H1 (cell line): ENCODE measurements at regions not wholly inside any gene's neighbourhood (a gene's known extent, or its start where the extent isn't known, plus 50 kb on each side); places are given as distances from the start of the nearest gene placed in this dataset.

Experiments used
- ATF3 ChIP-seq: IDR thresholded peaks from 2 replicates; pipeline ENCODE4 v1.6.1; 2011; ENCODE audit warnings: low read depth, mild to moderate bottlenecking, low read length; ENCODE audit not compliant: insufficient read depth
- CEBPB ChIP-seq: IDR thresholded peaks from 2 replicates; pipeline ENCODE4 v1.6.1; 2012; ENCODE audit warnings: low read depth, low read length
- GTF2F1 ChIP-seq: IDR thresholded peaks from 2 replicates; pipeline ENCODE4 v1.6.1; 2012; ENCODE audit warnings: low read depth, low read length, improper control_type of control experiment, borderline replicate concordance
- KDM5A ChIP-seq: fragments of 200-600 bp; IDR thresholded peaks from 2 replicates; pipeline ENCODE4 v1.7.1; 2012; ENCODE audit warnings: mild to moderate bottlenecking, low read length, inconsistent platforms, mixed read lengths
- POLR2A ChIP-seq, 2 experiments: IDR thresholded peaks; 1 replicate in 1 of 2; 2 replicates in 1 of 2; pipeline ENCODE4 v1.6.1; 2011; ENCODE audit warnings: low read depth in 2 of 2, low read length in 2 of 2, mild to moderate bottlenecking in 2 of 2; ENCODE audit errors: control extremely low read depth in 1 of 2
- POLR2AphosphoS5 ChIP-seq: IDR thresholded peaks from 2 replicates; pipeline ENCODE4 v1.6.1; 2011; ENCODE audit warnings: low read depth, low read length
- SIN3A ChIP-seq, 2 experiments: IDR thresholded peaks in 1 of 2; conservative IDR thresholded peaks in 1 of 2; 2 replicates each; pipeline ENCODE4 v1.6.1; 2011 to 2012; ENCODE audit warnings: low read length in 2 of 2, improper control_type of control experiment in 1 of 2, low read depth in 1 of 2, mild to moderate bottlenecking in 1 of 2
- SP1 ChIP-seq: IDR thresholded peaks from 2 replicates; pipeline ENCODE4 v1.6.1; 2011; ENCODE audit warnings: low read depth, low read length
- YY1 ChIP-seq: IDR thresholded peaks from 2 replicates; pipeline ENCODE4 v1.6.1; 2011; ENCODE audit warnings: low read depth, mild to moderate bottlenecking, low read length
- TF ChIP-seq, protein P1 (sequence below), 3 experiments: IDR thresholded peaks; 1 replicate in 2 of 3; 2 replicates in 1 of 3; pipeline versions ENCODE4 v1.5.1 to v1.6.1; 2011; ENCODE audit warnings: low read length in 3 of 3, mild to moderate bottlenecking in 3 of 3, inconsistent platforms in 2 of 3, low read depth in 1 of 3, moderate library complexity in 1 of 3; ENCODE audit not compliant: insufficient read depth in 1 of 3; ENCODE audit errors: control extremely low read depth in 1 of 3
- TF ChIP-seq, protein P2 (sequence below): IDR thresholded peaks from 2 replicates; pipeline ENCODE4 v1.6.1; 2012; ENCODE audit warnings: low read length, inconsistent platforms

- TF ChIP-seq YY1 (no peak), POLR2A (IDR thresholded peaks at IDR 0.05; ENCODE audit: control extremely low read depth in 1 of 2, low read depth in 2 of 2, low read length in 2 of 2) (no peak), ATF3 (no peak), SIN3A (conservative IDR thresholded peaks at IDR 0.05 in 1 of 2, IDR thresholded peaks at IDR 0.05 in 1 of 2; ENCODE audit: low read depth in 1 of 2, low read length in 2 of 2) (no peak), POLR2AphosphoS5 (no peak), SP1 (no peak), CEBPB (no peak), GTF2F1 (no peak), KDM5A (no peak)
- TF ChIP-seq, protein P1, sequence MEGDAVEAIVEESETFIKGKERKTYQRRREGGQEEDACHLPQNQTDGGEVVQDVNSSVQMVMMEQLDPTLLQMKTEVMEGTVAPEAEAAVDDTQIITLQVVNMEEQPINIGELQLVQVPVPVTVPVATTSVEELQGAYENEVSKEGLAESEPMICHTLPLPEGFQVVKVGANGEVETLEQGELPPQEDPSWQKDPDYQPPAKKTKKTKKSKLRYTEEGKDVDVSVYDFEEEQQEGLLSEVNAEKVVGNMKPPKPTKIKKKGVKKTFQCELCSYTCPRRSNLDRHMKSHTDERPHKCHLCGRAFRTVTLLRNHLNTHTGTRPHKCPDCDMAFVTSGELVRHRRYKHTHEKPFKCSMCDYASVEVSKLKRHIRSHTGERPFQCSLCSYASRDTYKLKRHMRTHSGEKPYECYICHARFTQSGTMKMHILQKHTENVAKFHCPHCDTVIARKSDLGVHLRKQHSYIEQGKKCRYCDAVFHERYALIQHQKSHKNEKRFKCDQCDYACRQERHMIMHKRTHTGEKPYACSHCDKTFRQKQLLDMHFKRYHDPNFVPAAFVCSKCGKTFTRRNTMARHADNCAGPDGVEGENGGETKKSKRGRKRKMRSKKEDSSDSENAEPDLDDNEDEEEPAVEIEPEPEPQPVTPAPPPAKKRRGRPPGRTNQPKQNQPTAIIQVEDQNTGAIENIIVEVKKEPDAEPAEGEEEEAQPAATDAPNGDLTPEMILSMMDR (IDR thresholded peaks at IDR 0.05; ENCODE audit: control extremely low read depth in 1 of 3, insufficient read depth in 1 of 3, low read depth in 1 of 3, low read length in 3 of 3) = no peak
- TF ChIP-seq, protein P2, sequence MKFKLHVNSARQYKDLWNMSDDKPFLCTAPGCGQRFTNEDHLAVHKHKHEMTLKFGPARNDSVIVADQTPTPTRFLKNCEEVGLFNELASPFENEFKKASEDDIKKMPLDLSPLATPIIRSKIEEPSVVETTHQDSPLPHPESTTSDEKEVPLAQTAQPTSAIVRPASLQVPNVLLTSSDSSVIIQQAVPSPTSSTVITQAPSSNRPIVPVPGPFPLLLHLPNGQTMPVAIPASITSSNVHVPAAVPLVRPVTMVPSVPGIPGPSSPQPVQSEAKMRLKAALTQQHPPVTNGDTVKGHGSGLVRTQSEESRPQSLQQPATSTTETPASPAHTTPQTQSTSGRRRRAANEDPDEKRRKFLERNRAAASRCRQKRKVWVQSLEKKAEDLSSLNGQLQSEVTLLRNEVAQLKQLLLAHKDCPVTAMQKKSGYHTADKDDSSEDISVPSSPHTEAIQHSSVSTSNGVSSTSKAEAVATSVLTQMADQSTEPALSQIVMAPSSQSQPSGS = no peak
Observed at GRCh38 chr2:49335546-49335945, 181.2 kb upstream of the FSHR start.
